ENCODE measurements at regions not wholly inside any gene's neighbourhood (a gene's known extent, or its start where the extent isn't known, plus 50 kb on each side); places are given as distances from the start of the nearest gene placed in this dataset.

GRCh38 chr16:7150230-7150629, 182.4 kb upstream of the RBFOX1 start:
- Histone ChIP-seq H3K9me3 (ENCODE audit: control insufficient read depth, low read depth, low read length) (no peaks in the 10 kb centered on the region), H3K4me1 (ENCODE audit: control insufficient read depth, extremely low read depth, insufficient read depth, low read length) (no peaks in the 10 kb centered on the region), H3K27me3 (ENCODE audit: control insufficient read depth, extremely low read depth, insufficient read depth, low read length) (no peaks in the 10 kb centered on the region), H3K27ac (ENCODE audit: control insufficient read depth, insufficient read depth, low read length) (no peak overlapping the region), H4K20me1 (ENCODE audit: control insufficient read depth, extremely low read depth, insufficient read depth, low read length) (no peaks in the 10 kb centered on the region), H3K9ac (ENCODE audit: control insufficient read depth, extremely low read depth, insufficient read depth, low read length) (no peak overlapping the region), H3K9me1 (ENCODE audit: control insufficient read depth, extremely low read depth, insufficient read depth, low read length) (no peaks in the 10 kb centered on the region), H3K36me3 (ENCODE audit: control insufficient read depth in 2 of 2, extremely low read depth in 1 of 2, insufficient read depth in 2 of 2, low read length in 2 of 2) (no peaks in the 10 kb centered on the region), H3K79me2 (ENCODE audit: control insufficient read depth, insufficient read depth, low read length) (no peaks in the 10 kb centered on the region), H3K4me2 (ENCODE audit: control insufficient read depth, extremely low read depth, insufficient read depth, low read depth, low read length) (no peak overlapping the region), H2AFZ (ENCODE audit: control insufficient read depth, low read length) (no peak overlapping the region), H3K4me3 (ENCODE audit: control insufficient read depth in 2 of 3, extremely low read depth in 1 of 3, insufficient read depth in 2 of 3, low read depth in 1 of 3, low read length in 3 of 3) (no peak overlapping the region)
- no peak for DNase-seq (ENCODE audit: low read depth, low spot score)
- no peak for FAIRE-seq
- dilution Hi-C loops (cut with MboI; ENCODE audit: extremely low pct_ligation_motif_present, low sequenced_read_pairs): no loop called here
- TF ChIP-seq CTCF (optimal IDR thresholded peaks at IDR 0.05 in 1 of 3, IDR thresholded peaks at IDR 0.05 in 1 of 3, conservative IDR thresholded peaks at IDR 0.05 in 1 of 3; ENCODE audit: extremely low read depth in 1 of 3, insufficient read depth in 2 of 3, low read length in 3 of 3): no peak
- TF ChIP-seq EZH2 (IDR thresholded peaks at IDR 0.05; ENCODE audit: low read length): no peak

- TF ChIP-seq EZH2 (IDR thresholded peaks at IDR 0.05; ENCODE audit: low read length) (no peak), CTCF (optimal IDR thresholded peaks at IDR 0.05 in 1 of 3, IDR thresholded peaks at IDR 0.05 in 1 of 3, conservative IDR thresholded peaks at IDR 0.05 in 1 of 3; ENCODE audit: extremely low read depth in 1 of 3, insufficient read depth in 2 of 3, low read length in 3 of 3) (no peak)
- Histone ChIP-seq H3K4me2 (ENCODE audit: control insufficient read depth, extremely low read depth, insufficient read depth, low read depth, low read length) (no peak overlapping the region), H3K9ac (ENCODE audit: control insufficient read depth, extremely low read depth, insufficient read depth, low read length) (no peak overlapping the region), H3K9me3 (ENCODE audit: control insufficient read depth, low read depth, low read length) (no peaks in the 10 kb centered on the region), H3K27me3 (ENCODE audit: control insufficient read depth, extremely low read depth, insufficient read depth, low read length) (no peaks in the 10 kb centered on the region), H3K79me2 (ENCODE audit: control insufficient read depth, insufficient read depth, low read length) (no peaks in the 10 kb centered on the region), H4K20me1 (ENCODE audit: control insufficient read depth, extremely low read depth, insufficient read depth, low read length) (no peaks in the 10 kb centered on the region), H3K27ac (ENCODE audit: control insufficient read depth, insufficient read depth, low read length) (no peak overlapping the region), H2AFZ (ENCODE audit: control insufficient read depth, low read length) (no peak overlapping the region), H3K36me3 (ENCODE audit: control insufficient read depth in 2 of 2, extremely low read depth in 1 of 2, insufficient read depth in 2 of 2, low read length in 2 of 2) (no peaks in the 10 kb centered on the region), H3K4me1 (ENCODE audit: control insufficient read depth, extremely low read depth, insufficient read depth, low read length) (no peaks in the 10 kb centered on the region), H3K9me1 (ENCODE audit: control insufficient read depth, extremely low read depth, insufficient read depth, low read length) (no peaks in the 10 kb centered on the region), H3K4me3 (ENCODE audit: control insufficient read depth in 2 of 3, extremely low read depth in 1 of 3, insufficient read depth in 2 of 3, low read depth in 1 of 3, low read length in 3 of 3) (no peak overlapping the region)
- no peak for FAIRE-seq
- DNase-seq (ENCODE audit: low read depth, low spot score): no peak
- dilution Hi-C loops (cut with MboI; ENCODE audit: extremely low pct_ligation_motif_present, low sequenced_read_pairs): no loop called here
These were observed 184.0 kb upstream of the RBFOX1 start for GRCh38 chr16:7148606-7149005.

Measured in keratinocyte (primary cell).